Germinal center (tissue), 1 donor: ENCODE measurements at regions not wholly inside any gene's neighbourhood (a gene's known extent, or its start where the extent isn't known, plus 50 kb on each side); places are given as distances from the start of the nearest gene placed in this dataset.
"Not testable (repeated sequence)": the region's sequence is repeated elsewhere in the genome, so short reads cannot be mapped to it uniquely, and the experiment has no call there.

Experiments
- DNase-seq: peaks from one replicate; pipeline ENCODE4 v3.0.0; 2012; ENCODE audit warnings: mixed read lengths, low spot score

DNA sequence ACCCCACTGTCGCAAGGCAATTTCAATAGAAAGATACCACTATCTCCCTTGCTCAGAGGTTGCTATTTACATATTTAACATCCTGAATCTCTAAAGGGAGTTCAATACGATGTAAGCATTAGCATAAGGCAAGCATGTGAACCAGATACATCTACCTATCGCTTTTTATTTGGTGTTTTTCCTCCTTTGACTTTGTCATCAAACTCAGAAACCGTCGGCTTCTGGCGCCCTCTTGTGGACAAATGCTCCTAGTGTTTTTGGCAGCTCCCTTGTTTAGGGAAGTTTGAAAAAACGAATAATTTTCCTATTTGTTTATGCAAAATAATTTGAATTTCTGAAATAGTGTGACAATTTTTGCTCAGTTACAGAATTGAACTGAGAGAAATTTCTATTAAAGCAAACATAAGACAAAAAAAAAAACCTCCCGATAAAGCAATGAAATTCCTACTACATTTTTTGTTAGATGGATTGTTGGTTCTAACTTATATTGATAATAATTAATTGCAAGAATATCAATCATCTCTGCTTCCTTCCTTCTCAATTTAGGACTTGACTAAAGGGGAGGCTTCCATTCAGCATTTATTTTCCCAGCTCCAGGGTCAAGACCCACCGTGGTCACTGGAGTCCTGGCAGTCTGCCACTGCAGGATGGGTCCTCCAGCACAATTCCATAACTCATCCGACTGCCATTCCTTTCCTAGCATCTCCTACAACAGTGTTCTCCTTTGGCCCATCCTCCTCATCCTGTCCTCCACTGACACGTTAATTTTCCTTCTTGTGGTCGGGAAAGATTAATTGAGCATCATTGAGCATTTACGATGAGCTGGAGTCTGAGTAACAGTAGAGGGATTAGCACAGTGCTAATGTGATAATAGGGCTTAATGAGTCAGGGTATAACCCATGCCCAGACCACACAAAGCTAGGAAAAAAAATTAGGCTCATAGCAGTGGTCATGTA, 131.8 kb upstream of the CHD1 start:
- DNase-seq, result peak; percentile 65

DNA sequence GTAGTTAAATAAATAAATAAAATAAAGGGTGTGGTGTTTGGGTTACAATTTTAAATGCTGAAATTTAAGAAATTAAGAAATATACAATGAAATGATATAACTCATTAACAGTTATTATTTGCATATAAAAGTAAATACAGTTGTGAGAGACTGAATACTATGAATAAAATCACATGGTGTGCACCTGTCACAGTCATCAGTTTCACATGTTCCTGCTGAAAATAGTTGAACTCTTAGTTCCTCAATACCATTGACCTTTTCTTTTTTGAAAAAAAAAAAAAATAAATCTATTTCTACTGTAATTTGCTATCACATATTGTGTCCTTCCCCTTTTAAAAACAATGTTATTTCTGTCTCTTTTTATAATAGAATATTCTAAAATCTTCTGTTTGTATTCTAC, 130.9 kb upstream of the CHD1 start:
- peak; percentile 14 for DNase-seq

DNA sequence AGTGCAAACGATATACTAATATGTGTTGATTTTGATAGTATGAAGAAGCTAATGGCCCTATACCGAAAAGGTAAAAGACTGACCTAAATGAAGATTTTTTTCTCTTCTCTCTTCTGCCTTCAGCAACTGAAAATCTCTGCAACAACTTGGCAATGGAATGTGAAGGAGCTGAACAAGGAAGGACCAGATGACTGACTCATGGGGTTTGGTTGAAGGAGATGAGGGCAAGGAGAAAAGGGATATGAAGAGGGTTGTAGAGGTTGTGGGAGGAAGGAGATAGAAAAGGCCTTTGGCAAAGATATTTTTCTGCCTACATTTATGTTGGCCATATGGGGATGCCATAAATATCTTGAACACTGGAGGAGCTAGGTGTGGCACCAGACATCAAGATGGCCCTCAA, 129.7 kb upstream of the CHD1 start:
- DNase-seq, result no peak

DNA sequence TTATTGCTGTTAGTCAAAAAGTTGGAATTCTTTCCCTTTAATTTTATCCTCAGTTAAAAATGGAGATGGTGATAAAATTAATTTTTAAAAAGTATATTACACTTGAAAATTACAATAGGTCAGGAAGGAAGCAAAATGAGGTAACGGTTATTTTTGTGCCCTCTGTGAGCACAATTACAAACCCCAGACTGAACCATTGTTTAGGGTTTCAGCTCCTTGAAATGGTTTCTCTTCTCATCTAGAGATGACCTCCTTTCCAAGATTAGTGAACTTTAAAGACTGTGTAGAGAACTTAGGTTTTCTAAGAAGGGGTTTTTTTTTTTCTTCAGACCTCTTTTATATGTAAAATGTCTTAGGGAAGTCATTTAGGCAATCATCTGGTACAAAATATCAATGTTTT, 126.2 kb upstream of the CHD1 start:
- no peak for DNase-seq

DNA sequence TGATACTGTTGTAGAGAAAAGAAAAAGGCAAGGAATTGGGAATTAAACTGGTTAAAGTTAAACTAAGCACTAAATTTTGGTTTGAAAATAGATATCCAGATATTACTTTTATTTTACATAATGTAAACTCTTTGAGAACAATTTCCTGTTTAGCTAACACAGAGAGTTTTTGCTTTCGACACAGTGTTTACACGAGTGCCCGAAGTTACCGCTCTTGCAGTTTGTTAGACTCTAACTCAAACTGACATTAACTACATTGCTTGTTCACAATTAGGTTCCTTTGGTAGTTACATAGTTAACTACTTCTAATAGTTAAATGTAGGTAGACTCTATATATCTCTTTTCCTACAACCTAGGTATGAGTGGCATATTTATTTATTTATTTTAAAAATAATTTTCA, 117.1 kb upstream of the CHD1 start:
- no peak for DNase-seq

DNA sequence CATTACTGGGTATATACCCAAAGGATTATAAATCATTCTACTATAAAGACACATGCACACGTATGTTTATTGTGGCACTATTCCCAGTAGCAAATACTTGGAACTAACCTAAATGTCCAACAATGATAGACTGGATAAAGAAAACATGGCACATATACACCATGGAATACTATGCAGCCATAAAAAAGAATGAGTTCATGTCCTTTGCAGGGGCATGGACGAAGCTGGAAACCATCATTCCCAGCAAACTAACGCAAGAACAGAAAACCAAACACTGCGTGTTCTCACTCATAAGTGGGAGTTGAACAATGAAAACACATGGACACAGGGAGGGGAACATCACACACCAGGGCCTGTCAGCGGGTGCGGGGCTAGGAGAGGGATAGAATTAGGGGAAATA, 114.5 kb upstream of the CHD1 start:
- not testable (repeated sequence) for DNase-seq

DNA sequence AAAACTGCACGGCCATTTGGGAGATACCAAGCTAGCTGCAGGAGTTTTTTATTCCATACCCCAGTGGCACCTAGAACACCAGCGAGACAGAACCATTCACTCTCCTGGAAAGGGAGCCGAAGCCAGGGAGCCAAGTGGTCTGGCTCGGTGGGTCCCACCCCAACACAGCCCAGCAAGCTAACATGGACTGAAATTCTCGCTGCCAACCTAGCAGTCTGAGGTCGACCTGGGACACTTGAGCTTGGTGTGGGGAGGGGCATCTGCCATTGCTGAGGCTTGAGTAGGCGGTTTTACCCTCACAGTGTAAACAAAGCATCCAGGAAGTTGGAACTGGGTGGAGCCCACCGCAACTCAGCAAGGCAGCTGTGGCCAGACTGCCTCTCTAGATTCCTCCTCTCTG, 108.9 kb upstream of the CHD1 start:
- DNase-seq, result no peak

DNA sequence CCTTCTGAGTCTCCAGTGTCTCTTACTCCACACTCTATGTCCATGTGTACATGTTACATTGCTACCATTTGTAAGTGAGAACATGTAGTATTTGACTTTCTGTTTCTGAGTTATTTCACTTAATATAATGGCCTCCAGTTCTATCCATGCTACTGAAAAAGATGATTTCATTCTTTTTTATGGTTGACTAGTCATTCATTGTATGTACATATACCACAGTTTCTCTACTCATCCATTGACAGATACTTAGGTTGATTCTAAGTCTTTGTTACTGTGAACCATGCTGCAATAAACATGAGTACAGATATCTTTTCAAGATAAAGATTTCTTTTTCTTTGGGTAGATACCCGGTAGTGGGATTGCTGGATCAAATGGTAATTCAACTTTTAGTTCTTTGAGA, 107.1 kb upstream of the CHD1 start:
- no peak for DNase-seq

DNA sequence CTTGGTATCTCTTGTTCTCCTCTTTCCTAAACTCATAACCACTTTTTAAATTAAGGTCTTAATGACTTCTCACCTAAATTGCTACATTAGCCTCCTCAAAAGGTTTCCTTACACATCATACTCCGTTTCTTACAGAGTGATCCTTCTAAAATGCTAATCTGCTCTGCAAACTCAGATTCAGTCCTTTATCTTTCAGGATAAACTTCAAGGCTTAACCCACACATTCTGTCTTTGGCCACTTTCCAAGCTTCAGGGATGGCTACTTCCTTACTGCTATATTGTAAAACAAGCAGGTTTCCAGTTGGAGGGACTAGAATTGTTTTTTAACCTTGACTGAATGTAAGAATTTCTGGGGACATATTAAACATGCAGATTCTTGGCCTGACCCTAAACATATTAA, 105.5 kb upstream of the CHD1 start:
- DNase-seq, result no peak

DNA sequence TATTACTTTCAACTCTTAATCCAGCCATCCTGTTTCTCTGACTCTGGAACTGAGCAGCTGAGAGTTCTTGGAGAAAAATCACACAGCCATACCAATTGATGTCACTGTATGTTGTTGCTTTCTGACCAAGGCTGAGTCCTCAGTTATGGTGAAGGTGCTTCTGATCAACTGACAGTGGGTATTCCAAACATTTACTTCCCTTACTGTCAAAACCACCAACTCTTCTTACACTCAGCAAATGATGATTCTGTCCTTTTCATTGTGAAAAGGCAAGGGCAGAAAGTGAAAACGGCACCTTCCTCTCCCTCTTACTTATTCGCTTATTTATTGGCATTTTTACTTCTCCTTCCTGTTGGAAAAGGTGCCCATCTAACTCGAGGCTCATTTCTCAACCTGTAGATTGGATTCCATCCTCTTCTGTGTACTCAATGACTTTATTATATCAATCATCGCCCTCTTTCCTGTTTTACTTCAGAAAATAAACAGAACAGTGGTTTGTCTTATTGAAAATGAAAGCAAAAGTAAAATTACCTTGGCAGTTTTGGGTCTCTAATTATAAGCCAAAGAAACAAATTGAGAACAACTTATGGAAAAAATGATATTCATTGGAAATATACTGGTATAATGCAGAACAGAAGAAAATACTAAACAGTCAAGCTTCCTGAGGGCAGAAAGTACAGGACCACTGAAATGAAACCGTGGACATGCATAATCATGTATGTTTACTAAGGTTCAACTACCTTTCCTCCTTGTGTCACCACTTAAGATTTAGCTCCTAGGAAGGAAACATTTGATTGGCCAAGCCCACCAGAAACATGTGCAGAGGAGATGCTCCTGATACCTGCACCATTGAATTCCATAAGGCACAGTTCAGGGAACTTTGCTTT, 104.5 kb upstream of the CHD1 start:
- DNase-seq, result no peak

DNA sequence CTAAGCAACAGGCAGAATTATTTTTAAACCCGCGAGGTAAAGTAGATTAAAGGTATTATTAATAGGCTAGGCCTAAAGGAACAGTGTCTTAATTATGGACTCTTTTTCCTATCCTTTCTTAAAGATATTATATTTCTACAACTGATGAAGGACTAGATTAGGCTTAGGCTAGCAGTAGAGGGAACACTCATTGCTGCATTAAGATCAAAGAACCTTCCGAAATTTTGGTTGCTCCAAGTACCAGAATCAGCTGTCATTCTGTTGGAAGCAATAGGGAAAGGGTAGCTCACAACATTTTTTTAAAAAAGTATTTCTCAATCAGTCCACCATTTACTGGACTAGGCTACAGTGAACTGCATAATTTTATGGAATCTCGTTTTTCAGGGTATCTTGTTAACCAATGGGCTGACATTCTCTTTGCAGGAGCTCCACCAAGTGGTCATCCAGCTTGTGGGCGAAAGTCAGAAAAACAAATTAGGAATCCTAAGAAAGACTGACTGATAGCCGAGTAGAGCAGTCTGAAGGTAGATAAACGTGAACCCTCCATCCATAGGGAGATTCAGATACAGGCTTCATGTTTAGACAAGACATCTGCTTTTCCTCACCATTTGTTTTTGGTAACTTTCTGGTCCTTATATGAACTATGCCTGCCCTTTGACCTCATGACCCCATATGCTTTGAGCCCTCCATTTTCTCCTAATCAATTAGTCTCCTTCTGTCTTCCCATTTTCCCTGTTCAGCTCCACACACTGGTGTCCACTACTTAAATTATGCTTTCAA, 103.6 kb upstream of the CHD1 start:
- peak; percentile 7 for DNase-seq

DNA sequence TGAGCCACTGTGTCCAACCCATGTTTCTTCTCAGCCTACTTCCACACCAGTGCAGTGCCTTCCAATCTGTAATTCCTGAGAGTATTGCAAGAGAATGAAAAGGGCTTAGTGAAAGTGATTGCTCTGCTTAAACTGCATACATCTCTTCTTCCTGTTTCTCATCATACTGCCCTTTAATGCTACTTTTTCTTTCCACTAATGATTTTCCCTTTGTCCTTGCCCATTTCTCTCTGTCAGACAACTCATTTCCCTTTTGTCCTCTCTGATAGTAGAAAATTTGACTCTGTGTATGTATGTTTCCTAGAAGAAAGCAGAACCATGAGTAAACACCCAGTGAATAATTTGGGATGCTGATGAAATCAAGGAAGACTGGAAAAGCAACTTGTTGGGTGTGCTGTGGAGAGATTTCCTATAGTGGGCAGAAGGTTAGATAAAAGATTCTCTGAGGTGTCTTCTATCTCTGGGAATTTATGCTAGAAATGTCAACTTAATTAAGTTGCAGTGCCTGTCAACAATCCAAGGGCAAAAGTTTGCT, 102.2 kb upstream of the CHD1 start:
- no peak for DNase-seq

DNA sequence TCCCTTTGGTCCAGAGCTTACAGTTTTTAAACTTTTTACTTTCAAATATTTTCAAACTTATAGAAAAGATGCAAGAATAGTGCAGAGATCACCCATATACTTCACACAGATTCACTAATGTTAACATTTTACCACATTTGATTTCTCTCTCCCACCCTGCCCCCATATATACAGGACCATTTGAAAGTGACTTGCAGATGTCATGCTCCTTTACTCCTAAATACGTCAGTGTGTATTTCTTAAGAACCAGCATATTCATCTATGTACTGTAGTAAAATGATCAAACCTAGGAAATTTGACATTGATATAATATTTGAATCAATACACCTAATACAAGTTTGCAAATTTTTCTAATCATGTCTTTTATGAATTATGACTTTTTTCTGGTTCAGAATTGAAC, 100.4 kb upstream of the CHD1 start:
- no peak for DNase-seq

DNA sequence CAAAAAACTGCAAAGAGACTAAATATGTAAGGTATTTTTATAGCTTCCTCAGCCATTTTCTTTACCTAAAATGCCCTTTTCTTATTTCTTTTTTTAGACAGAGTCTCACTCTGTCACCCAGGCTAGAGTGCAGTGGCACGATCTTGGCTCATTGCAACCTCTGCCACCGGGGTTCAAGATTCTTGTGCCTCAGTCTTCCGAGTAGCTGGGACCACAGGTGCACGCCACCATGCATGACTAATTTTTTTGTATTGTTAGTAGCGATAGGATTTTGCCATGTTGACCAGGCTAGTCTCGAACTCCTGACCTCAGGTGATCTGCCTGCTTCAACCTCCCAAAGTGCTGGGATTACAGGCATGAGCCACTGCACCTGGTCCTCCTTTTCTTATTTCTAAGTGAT, 99.4 kb upstream of the CHD1 start:
- not testable (repeated sequence) for DNase-seq

DNA sequence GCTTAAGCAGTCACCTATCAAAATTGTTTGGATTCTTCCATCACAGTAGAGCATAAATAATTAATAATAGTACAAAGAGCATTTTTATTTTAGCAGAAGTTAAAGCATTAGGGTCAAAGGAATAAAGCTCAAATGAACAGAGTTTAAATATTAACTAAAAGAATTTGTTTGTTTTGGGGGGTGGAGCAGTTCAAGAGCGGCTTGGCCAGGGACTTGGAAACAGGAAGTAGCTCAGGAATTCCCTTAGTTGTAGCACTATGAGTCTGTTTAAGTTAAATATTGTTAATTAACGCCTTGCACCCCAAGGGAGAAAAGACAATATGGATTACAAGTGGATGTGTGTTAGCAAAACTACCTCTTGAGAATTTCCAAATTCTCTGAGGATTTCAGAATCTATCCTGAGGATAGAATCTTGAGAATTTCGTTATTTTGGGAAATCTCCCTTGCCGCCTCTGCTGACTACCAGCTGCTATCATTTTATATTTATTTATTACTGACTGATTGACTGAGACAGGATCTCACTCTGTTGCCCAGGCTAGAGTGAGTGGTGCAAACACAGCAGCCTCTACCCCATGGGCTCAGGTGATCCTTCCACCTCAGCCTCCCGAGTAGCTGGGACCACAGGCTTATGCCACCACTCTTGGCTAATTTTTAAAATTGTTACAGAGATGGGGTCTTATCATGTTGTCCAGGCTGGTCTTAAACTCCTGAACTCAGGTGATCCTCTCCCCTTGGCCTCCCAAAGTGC, 96.7 kb upstream of the CHD1 start:
- no peak for DNase-seq

DNA sequence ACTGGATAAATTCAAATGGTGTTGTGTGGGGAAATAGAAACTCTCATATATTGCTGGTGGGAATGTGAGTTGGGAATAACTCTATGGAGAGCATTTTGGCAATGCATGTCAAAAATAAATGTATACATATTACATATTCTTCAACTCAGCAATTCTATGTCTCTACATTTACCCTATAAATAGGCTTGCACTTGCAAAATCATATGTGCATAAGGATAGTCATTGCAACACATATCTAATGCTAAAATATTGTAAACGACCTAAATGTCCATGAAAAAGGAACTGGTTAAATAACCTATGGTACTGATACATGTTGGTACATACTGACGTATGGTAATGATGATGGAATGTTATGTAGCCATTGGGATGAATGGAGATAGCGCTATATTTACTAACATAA, 94.5 kb upstream of the CHD1 start:
- DNase-seq, result no peak

DNA sequence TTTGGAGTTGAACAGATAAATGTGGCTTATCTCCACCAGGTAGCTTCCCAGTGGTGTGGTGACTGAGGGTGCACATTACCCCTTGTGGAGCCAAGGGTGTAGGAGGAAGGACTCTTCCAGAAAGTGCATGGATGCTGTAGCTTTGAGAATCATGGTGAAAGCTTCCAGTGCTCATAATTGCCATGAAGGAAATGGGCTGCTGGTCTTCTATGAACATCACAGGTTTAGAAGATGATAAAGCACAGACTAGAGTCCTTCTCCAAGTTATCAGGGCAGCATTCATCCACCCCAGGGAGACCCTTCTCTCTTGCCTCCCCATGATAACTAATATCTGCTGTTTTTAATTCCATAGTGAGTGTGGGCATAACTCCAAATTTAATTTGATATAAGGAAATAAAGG, 93.4 kb upstream of the CHD1 start:
- no peak for DNase-seq

DNA sequence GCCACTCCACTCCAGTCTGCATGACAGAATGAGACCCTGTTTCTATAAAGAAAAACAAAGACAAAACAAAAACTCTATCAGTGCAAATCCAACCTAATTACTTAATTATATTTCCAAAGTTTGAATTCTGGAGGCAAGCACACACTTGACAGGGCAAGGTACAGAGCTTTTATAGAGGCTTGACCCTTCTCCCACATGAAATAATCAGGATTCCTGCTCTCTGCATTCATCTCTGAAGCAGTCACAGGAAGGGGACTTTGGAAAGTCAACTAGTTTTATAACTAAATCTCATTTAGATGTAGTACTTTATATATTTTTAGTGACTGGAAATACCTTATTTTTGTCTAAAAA, 91.9 kb upstream of the CHD1 start:
- DNase-seq, result no peak

DNA sequence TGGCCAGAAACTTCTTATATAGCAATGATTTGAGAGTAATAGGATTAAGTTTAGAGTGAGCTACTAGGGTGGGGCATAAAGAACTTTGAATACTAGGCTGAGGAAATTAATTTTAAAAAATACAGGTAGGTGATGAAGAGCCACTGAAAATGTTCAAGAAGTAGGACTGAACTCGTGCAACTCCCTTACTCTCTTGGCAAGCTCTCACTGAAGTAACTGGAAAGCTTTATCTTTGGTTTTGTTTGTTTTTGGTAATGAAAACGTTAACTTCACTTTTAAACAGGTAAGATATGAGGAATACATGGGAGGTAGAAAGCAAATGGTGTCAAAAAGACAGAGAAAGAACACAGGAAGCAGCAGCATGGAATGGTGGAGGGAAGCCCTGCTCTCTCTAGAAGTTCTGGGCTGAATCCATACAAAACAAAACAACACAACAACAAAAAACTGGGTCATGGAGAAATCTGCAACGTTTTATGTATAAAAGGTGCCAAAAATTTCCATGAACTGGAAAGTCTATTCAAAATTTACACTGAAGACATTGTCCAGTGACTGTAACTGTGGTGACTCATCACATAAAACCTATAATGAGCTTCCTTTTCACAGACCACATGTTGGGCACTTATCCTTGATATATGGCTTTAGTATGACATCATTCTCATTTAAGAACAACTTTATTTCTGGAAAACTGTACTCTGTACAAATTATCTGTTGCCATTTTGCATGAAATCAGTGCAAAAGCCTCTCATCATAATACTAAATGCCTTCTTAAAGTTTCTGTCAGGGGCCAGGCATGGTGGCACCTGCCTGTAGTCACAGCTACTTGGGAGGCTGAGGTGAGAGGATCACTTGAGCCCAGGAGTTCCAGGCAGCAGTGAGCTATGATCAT, 91.2 kb upstream of the CHD1 start:
- DNase-seq, result no peak

DNA sequence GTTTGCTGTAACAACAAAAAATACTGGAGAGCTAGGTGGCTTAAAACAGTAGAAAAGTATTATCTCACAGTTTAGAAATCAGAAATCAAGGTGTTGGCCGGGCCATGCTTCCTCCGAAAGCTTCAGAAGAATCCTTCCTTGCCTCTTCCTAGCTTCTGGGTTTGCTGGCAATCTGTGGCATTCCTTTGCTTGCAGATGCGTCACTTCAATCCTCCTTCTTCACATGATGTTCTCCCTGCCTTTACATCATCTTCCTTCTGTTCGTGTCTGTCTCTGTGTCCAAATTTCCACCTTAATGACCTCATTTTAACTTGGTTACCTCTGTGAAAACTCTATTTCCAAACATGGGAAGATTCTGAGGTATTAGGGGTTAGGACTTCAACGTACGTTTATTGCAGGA, 90.4 kb upstream of the CHD1 start:
- DNase-seq, result no peak
